Mesenchymal stem cell (in vitro differentiated cells and primary cell): ENCODE measurements at regions not wholly inside any gene's neighbourhood (a gene's known extent, or its start where the extent isn't known, plus 50 kb on each side); places are given as distances from the start of the nearest gene placed in this dataset.
A peak's percentile ranks its signal among the peaks of the same experiment; 100 is the strongest.

ENCODE experiments used
- DNase-seq: peaks from one replicate; pipeline ENCODE4 v3.0.0-alpha.2; 2013
- H2AFZ ChIP-seq: one replicate; pipeline ENCODE4 v1.6.1; 2013; ENCODE audit warnings: low read depth, mild to moderate bottlenecking, control low read depth, inconsistent platforms, low read length, moderate library complexity
- H2AK5ac ChIP-seq: 2 replicates; pipeline ENCODE4 v1.6.1; 2013; ENCODE audit warnings: low read length, moderate library complexity, mild to moderate bottlenecking, inconsistent platforms; ENCODE audit not compliant: severe bottlenecking
- H2BK120ac ChIP-seq: one replicate; pipeline ENCODE4 v1.6.1; 2013; ENCODE audit warnings: low read depth, mild to moderate bottlenecking, inconsistent platforms, low read length, moderate library complexity
- H2BK12ac ChIP-seq, 2 experiments: one replicate each; pipeline ENCODE4 v1.6.1; 2013; ENCODE audit warnings: inconsistent platforms in 2 of 2, low read length in 2 of 2, mild to moderate bottlenecking in 2 of 2, moderate library complexity in 2 of 2, control low read depth in 1 of 2
- H2BK15ac ChIP-seq: one replicate; pipeline ENCODE4 v1.6.1; 2013; ENCODE audit warnings: mild to moderate bottlenecking, low read depth, inconsistent platforms; ENCODE audit not compliant: poor library complexity, severe bottlenecking
- H2BK5ac ChIP-seq: 2 replicates; pipeline ENCODE4 v1.6.1; 2013; ENCODE audit warnings: low read depth, mild to moderate bottlenecking, low read length, control low read depth, inconsistent platforms; ENCODE audit not compliant: poor library complexity, severe bottlenecking
- H3K14ac ChIP-seq, 2 experiments: one replicate each; pipeline ENCODE4 v1.6.1; 2013; ENCODE audit warnings: inconsistent platforms in 2 of 2, low read length in 2 of 2, control low read depth in 1 of 2, mild to moderate bottlenecking in 1 of 2, moderate library complexity in 1 of 2
- H3K18ac ChIP-seq, 2 experiments: one replicate each; pipeline ENCODE4 v1.6.1; 2013; ENCODE audit warnings: inconsistent platforms in 2 of 2, low read length in 2 of 2, control low read depth in 1 of 2, low read depth in 1 of 2, mild to moderate bottlenecking in 1 of 2
- H3K23ac ChIP-seq, 2 experiments: one replicate each; pipeline ENCODE4 v1.6.1; 2013; ENCODE audit warnings: inconsistent platforms in 2 of 2, low read length in 2 of 2, mild to moderate bottlenecking in 2 of 2, moderate library complexity in 2 of 2, control low read depth in 1 of 2
- H3K27ac ChIP-seq: 2 replicates; pipeline ENCODE4 v1.5.1; 2013; ENCODE audit warnings: mild to moderate bottlenecking, moderate library complexity, low read length, control low read depth, inconsistent platforms; ENCODE audit not compliant: poor library complexity, severe bottlenecking
- H3K27me3 ChIP-seq, 2 experiments: 2 replicates each; pipeline versions ENCODE4 v1.6.1 to v1.7.0; 2013; ENCODE audit warnings: low read length in 2 of 2, mild to moderate bottlenecking in 2 of 2, moderate library complexity in 2 of 2, control low read depth in 1 of 2, inconsistent platforms in 1 of 2; ENCODE audit not compliant: control insufficient read depth in 1 of 2, insufficient read depth in 1 of 2
- H3K36me3 ChIP-seq, 2 experiments: 2 replicates each; pipeline versions ENCODE4 v1.6.1 to v1.7.0; 2013; ENCODE audit warnings: low read length in 2 of 2, control low read depth in 1 of 2, inconsistent platforms in 1 of 2, low read depth in 1 of 2, mild to moderate bottlenecking in 1 of 2; ENCODE audit not compliant: insufficient read depth in 2 of 2, control insufficient read depth in 1 of 2
- H3K4ac ChIP-seq, 2 experiments: one replicate each; pipeline ENCODE4 v1.6.1; 2013; ENCODE audit warnings: inconsistent platforms in 2 of 2, low read length in 2 of 2, mild to moderate bottlenecking in 2 of 2, moderate library complexity in 2 of 2, control low read depth in 1 of 2, low read depth in 1 of 2
- H3K4me1 ChIP-seq: 2 replicates; pipeline ENCODE4 v1.6.1; 2013; ENCODE audit warnings: low read depth, low read length, control low read depth; ENCODE audit not compliant: control insufficient read depth, insufficient read depth
- H3K4me2 ChIP-seq: 2 replicates; pipeline ENCODE4 v1.6.1; 2013; ENCODE audit warnings: low read length, mild to moderate bottlenecking, inconsistent platforms; ENCODE audit not compliant: poor library complexity, severe bottlenecking
- H3K4me3 ChIP-seq, 2 experiments: 2 replicates each; pipeline versions ENCODE4 v1.5.1 to v1.7.0; 2013; ENCODE audit warnings: low read length in 2 of 2, mild to moderate bottlenecking in 2 of 2, control low read depth in 1 of 2, low read depth in 1 of 2; ENCODE audit not compliant: insufficient read depth in 1 of 2
- H3K79me1 ChIP-seq: replicated peaks from 2 replicates; pipeline ENCODE4 v1.6.1; 2013; ENCODE audit warnings: mild to moderate bottlenecking, control low read depth, low read length, inconsistent platforms; ENCODE audit not compliant: poor library complexity, severe bottlenecking
- H3K9ac ChIP-seq: 2 replicates; pipeline ENCODE4 v1.7.0; 2013; ENCODE audit warnings: mild to moderate bottlenecking, low read length, moderate library complexity
- H3K9me3 ChIP-seq: 2 replicates; pipeline ENCODE4 v1.7.0; 2013; ENCODE audit warnings: mild to moderate bottlenecking, low read length; ENCODE audit not compliant: control insufficient read depth
- H4K8ac ChIP-seq: one replicate; pipeline ENCODE4 v1.6.1; 2013; ENCODE audit warnings: inconsistent platforms, mild to moderate bottlenecking, low read length, moderate library complexity
- H4K91ac ChIP-seq: one replicate; pipeline ENCODE4 v1.6.1; 2013; ENCODE audit warnings: mild to moderate bottlenecking, low read length, inconsistent platforms
- WGBS: methylation state at CpG from one replicate; pipeline ENCODE4 v1.1.7; 2013; ENCODE audit warnings: mixed read lengths; 5-methylcytosine and 5-hydroxymethylcytosine counted together

- Histone ChIP-seq H3K4me1 (no peaks in the 10 kb centered on the region), H2AFZ (no peak overlapping the region), H3K27ac (no peak overlapping the region), H3K4me3 (no peak overlapping the region), H2BK12ac (no peak overlapping the region), H2BK15ac (no peak overlapping the region), H3K36me3 (no peaks in the 10 kb centered on the region), H3K9me3 (no peaks in the 10 kb centered on the region), H3K9ac (no peak overlapping the region), H3K23ac (no peak overlapping the region), H3K4ac (no peak overlapping the region), H4K91ac (no peak overlapping the region), H2BK120ac (no peak overlapping the region), H3K79me1 (no peaks in the 10 kb centered on the region), H2AK5ac (no peak overlapping the region), H4K8ac (no peak overlapping the region), H3K4me2 (no peak overlapping the region), H2BK5ac (no peak overlapping the region), H3K14ac (no peak overlapping the region), H3K27me3 (no peaks in the 10 kb centered on the region), H3K18ac (no peak overlapping the region)
- DNase-seq: no peak
Measured at GRCh38 chr13:62653371-62653770, 1237.7 kb upstream of the PCDH20 start.

- H3K27ac ChIP-seq: no peak overlapping the region
- no peak overlapping the region for H2BK5ac ChIP-seq
- H3K4me3 ChIP-seq: no peak overlapping the region
- no peak overlapping the region for H3K18ac ChIP-seq
- H3K9ac ChIP-seq: no peak overlapping the region
- H3K14ac ChIP-seq: no peak overlapping the region
- H3K4me1 ChIP-seq: no peaks in the 10 kb centered on the region
- H3K36me3 ChIP-seq: no peaks in the 10 kb centered on the region
- no peaks in the 10 kb centered on the region for H3K27me3 ChIP-seq
- H2AK5ac ChIP-seq: no peak overlapping the region
- no peak overlapping the region for H3K23ac ChIP-seq
- H4K8ac ChIP-seq: no peak overlapping the region
- H2BK120ac ChIP-seq: no peak overlapping the region
- no peaks in the 10 kb centered on the region for H3K79me1 ChIP-seq
- no peak overlapping the region for H2AFZ ChIP-seq
- H4K91ac ChIP-seq: no peak overlapping the region
- H2BK12ac ChIP-seq: no peak overlapping the region
- peaks cover 35% of the 10 kb centered on the region for H3K9me3 ChIP-seq
- no peak overlapping the region for H3K4ac ChIP-seq
- no peak overlapping the region for H2BK15ac ChIP-seq
- WGBS: 93% methylated on average over 2 of the region's 2 CpGs
- no peak for DNase-seq
- H3K4me2 ChIP-seq: no peak overlapping the region
Measured at GRCh38 chr13:62643799-62644524, 1228.3 kb upstream of the PCDH20 start.

GRCh38 chr13:62643007-62643483 is 1227.4 kb upstream of the PCDH20 start:
- Histone ChIP-seq H2BK120ac (no peak overlapping the region), H3K4me1 (no peaks in the 10 kb centered on the region), H3K9ac (no peak overlapping the region), H3K9me3 (peaks cover 35% of the 10 kb centered on the region), H3K27ac (no peak overlapping the region), H3K23ac (no peak overlapping the region), H4K91ac (no peak overlapping the region), H3K18ac (no peak overlapping the region), H2BK15ac (no peak overlapping the region), H2BK5ac (no peak overlapping the region), H3K36me3 (no peaks in the 10 kb centered on the region), H3K4me2 (no peak overlapping the region), H3K4ac (no peak overlapping the region), H2BK12ac (no peak overlapping the region), H2AK5ac (no peak overlapping the region), H3K27me3 (no peaks in the 10 kb centered on the region), H3K4me3 (peak overlapping the region in 1 of 2 experiments; percentile 16), H4K8ac (no peak overlapping the region), H3K14ac (no peak overlapping the region), H3K79me1 (no peaks in the 10 kb centered on the region), H2AFZ (no peak overlapping the region)
- peak; percentile 20 for DNase-seq
- WGBS: 90% methylated on average over 4 of the region's 4 CpGs

DNA sequence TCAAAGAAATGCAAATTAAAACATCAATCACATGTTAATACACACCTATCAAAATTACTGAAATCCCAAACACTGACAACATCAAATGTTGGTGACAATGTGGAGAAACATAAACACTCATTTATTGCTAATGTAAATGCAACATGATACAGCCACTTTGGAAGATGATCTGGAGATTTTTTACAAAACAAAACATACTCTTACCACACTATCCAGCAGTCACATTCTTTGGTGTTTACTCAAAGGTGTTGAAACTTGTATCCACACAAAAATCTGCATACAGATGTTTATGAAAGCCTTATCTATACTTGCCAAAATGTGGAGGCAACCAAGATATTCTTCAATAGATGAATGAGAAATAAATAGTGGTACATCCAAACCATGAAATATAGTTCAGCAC is 1219.5 kb upstream of the PCDH20 start:
- Histone ChIP-seq H2BK12ac (no peak overlapping the region), H2BK120ac (no peak overlapping the region), H3K9ac (no peak overlapping the region), H4K8ac (no peak overlapping the region), H3K36me3 (no peaks in the 10 kb centered on the region), H3K23ac (no peak overlapping the region), H3K4ac (no peak overlapping the region), H2AFZ (no peak overlapping the region), H3K4me1 (no peaks in the 10 kb centered on the region), H3K18ac (no peak overlapping the region), H3K27me3 (no peaks in the 10 kb centered on the region), H3K79me1 (no peaks in the 10 kb centered on the region), H2BK15ac (no peak overlapping the region), H3K9me3 (peaks cover 11% of the 10 kb centered on the region), H3K4me3 (no peak overlapping the region), H2AK5ac (no peak overlapping the region), H4K91ac (no peak overlapping the region), H3K27ac (no peak overlapping the region), H3K14ac (no peak overlapping the region), H2BK5ac (no peak overlapping the region), H3K4me2 (no peak overlapping the region)
- DNase-seq: no peak
